ENCODE measurements at regions not wholly inside any gene's neighbourhood (a gene's known extent, or its start where the extent isn't known, plus 50 kb on each side); places are given as distances from the start of the nearest gene placed in this dataset.

DNA sequence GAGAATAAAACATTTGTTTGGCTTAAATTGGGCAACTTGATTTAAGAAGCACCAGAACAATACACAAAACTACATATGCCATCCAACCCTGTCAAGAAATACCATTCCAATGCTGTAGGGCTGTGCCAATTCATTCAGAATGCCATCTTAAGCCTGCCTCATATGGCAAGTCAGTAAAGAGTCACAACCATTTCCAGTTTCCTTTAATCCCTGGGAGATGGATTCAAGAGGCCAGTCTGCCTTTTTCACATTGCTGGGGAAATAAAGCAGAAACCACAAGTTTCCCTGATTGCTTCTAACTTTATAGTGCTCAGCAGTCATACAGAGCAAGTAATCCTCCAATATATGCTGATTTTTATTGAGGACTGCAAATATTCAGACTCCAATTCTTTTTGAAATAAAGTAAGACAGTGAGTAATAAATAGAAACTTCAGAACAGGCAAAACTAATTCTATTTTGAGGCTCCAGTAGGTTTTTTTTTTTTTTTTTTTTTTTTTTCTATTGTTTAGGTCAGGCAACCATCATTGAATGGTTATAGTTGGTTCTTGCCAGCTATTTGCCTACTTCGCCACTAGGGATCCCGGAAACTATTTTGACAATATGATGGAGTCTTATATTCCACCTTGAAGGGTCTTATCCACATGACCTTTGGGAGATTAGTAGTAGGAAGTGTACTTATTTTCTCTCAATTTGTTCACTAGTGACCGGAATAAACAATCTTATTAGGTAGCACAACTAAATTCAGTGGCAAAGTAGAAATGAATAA, 400.9 kb upstream of the MEF2C start:
- no peak for DNase-seq (ENCODE audit: low read depth)
- H3K4me3 ChIP-seq (ENCODE audit: low read depth, low read length), result no peak overlapping the region
- no peak for TF ChIP-seq CTCF (IDR thresholded peaks at IDR 0.05; ENCODE audit: insufficient read depth, low read depth, low read length, missing control alignments)

DNA sequence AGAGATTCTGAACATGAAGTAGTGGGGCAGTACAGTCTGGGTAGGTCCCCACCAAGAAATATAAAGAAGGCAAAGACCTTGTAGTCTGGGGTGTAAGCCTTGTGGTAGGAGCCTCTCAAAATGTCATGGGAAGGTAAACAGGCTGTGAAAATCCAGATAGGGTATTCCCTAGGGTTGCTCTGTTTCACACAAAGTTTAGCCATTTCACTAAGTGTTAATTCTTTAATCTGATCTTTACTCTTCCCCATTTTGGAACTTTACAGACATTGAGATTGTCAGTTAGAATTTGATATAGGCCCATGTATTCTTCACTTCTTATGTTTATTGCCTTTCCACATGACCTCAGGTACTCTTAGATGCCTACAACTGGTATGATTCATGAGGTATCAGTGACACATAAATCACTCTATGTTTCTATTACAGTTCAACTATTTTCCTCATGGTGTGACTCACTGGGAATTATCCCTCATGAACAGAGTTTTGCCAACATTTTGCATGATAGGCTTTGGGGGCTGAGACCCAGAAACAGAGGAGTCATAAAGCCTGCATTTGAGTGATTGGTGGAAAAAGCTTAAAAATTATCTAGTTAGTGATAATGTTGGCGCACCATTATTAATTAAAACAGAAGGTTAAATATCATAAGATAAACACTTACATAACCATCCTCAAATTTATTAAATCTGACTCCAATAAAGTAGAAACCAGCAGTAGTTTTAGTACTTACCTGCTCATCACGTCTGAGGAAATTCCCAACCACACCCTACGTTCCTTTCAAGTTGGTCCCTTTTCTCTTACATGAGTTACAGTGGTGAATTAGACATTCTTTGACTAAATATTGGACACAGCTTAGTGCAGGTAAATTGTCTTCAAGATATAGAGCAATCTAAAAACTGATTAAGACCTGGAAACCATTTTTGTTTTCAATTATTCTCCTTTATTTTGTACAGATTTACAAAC, 399.8 kb upstream of the MEF2C start:
- DNase-seq (ENCODE audit: low read depth), result peak; percentile 28

GRCh38 chr5:89281766-89282553, 399.0 kb upstream of the MEF2C start:
- TF ChIP-seq CTCF (IDR thresholded peaks at IDR 0.05; ENCODE audit: insufficient read depth, low read depth, low read length, missing control alignments), result no peak
- peak; percentile 24 for DNase-seq (ENCODE audit: low read depth)

More for the DNA sequence above, 399.8 kb upstream of the MEF2C start:
- TF ChIP-seq CTCF (IDR thresholded peaks at IDR 0.05; ENCODE audit: insufficient read depth, low read depth, low read length, missing control alignments), result no peak
- no peak overlapping the region for H3K4me3 ChIP-seq (ENCODE audit: low read depth, low read length)

GRCh38 chr5:89281211-89281610, 398.2 kb upstream of the MEF2C start:
- H3K4me3 ChIP-seq (ENCODE audit: low read depth, low read length), result no peak overlapping the region
- TF ChIP-seq CTCF (IDR thresholded peaks at IDR 0.05; ENCODE audit: insufficient read depth, low read depth, low read length, missing control alignments), result no peak
- no peak for DNase-seq (ENCODE audit: low read depth)

More at GRCh38 chr5:89281766-89282553, 399.0 kb upstream of the MEF2C start:
- H3K4me3 ChIP-seq (ENCODE audit: low read depth, low read length), result no peak overlapping the region

- DNase-seq (ENCODE audit: low read depth), result peak; percentile 67
- H3K4me3 ChIP-seq (ENCODE audit: low read depth, low read length), result no peak overlapping the region
- TF ChIP-seq CTCF (IDR thresholded peaks at IDR 0.05; ENCODE audit: insufficient read depth, low read depth, low read length, missing control alignments), result no peak
Measured at GRCh38 chr5:89280103-89281037, 397.4 kb upstream of the MEF2C start.

Data from GM12865 (cell line).